SU-DHL-6 (cell line): ENCODE measurements at regions not wholly inside any gene's neighbourhood (a gene's known extent, or its start where the extent isn't known, plus 50 kb on each side); places are given as distances from the start of the nearest gene placed in this dataset.

ENCODE experiments used
- H2AFZ ChIP-seq: fragments of 200-600 bp; sonication (generic); 2 replicates; pipeline ENCODE4 v1.6.1; 2014; ENCODE audit warnings: low read depth, mild to moderate bottlenecking, moderate library complexity, mixed read lengths, antibody characterized with exemption, low read length; ENCODE audit not compliant: severe bottlenecking
- H3F3A ChIP-seq: fragments of 200-600 bp; shearing (Covaris generic); 2 replicates; pipeline ENCODE4 v1.6.0; 2016; ENCODE audit warnings: antibody characterized with exemption, mild to moderate bottlenecking; ENCODE audit not compliant: insufficient read depth
- H3K27ac ChIP-seq: fragments of 200-600 bp; sonication (generic); 2 replicates; pipeline ENCODE4 v1.5.1; 2016; ENCODE audit warnings: low read depth, mild to moderate bottlenecking, low read length, moderate library complexity, mixed read lengths
- H3K27me3 ChIP-seq: fragments of 200-600 bp; sonication (generic), shearing (Covaris generic); 2 replicates; pipeline ENCODE4 v1.6.0; 2014; ENCODE audit warnings: mild to moderate bottlenecking, low read length
- H3K36me3 ChIP-seq: fragments of 200-600 bp; sonication (generic); 2 replicates; pipeline ENCODE4 v1.6.1; 2014; ENCODE audit warnings: mild to moderate bottlenecking, low read length, mixed read lengths
- H3K4me2 ChIP-seq: fragments of 300-600, 200-600 bp; shearing (Covaris generic), sonication (generic); 2 replicates; pipeline ENCODE4 v1.6.0; 2014; ENCODE audit warnings: low read length, low read depth, mild to moderate bottlenecking; ENCODE audit not compliant: poor library complexity, severe bottlenecking
- H3K4me3 ChIP-seq: fragments of 200-600 bp; sonication (generic); 2 replicates; pipeline ENCODE4 v1.5.1; 2014; ENCODE audit warnings: antibody characterized with exemption, low read length, mild to moderate bottlenecking, mixed read lengths; ENCODE audit not compliant: insufficient read depth, poor library complexity, severe bottlenecking
- H3K79me2 ChIP-seq: fragments of 200-600 bp; sonication (generic); 2 replicates; pipeline ENCODE4 v1.6.1; 2014; ENCODE audit warnings: mild to moderate bottlenecking, low read length, moderate library complexity; ENCODE audit not compliant: insufficient read depth
- H3K9ac ChIP-seq: fragments of 200-600 bp; sonication (generic); 2 replicates; pipeline ENCODE4 v1.7.0; 2014; ENCODE audit warnings: mild to moderate bottlenecking, low read length
- H3K9me2 ChIP-seq: fragments of 200-600 bp; sonication (generic); replicated peaks from 2 replicates; pipeline ENCODE4 v1.6.1; 2014; ENCODE audit warnings: low read length; ENCODE audit not compliant: insufficient read depth
- H3K9me3 ChIP-seq: fragments of 200-600 bp; sonication (generic); 2 replicates; pipeline ENCODE4 v1.6.1; 2014; ENCODE audit warnings: low read length, mixed read lengths; ENCODE audit not compliant: insufficient read depth
- H4K20me1 ChIP-seq: fragments of 200-600 bp; sonication (generic); 2 replicates; pipeline ENCODE4 v1.6.1; 2014; ENCODE audit warnings: low read depth, mild to moderate bottlenecking, antibody characterized with exemption, low read length, moderate library complexity, mixed read lengths
- CTCF ChIP-seq: fragments of 200-600 bp; sonication (generic); IDR thresholded peaks from one replicate; pipeline ENCODE4 v1.5.1; 2017; ENCODE audit warnings: antibody characterized with exemption, mild to moderate bottlenecking, low read length, moderate library complexity; ENCODE audit not compliant: insufficient read depth, poor library complexity, severe bottlenecking
- EZH2phosphoT487 ChIP-seq: fragments of 200-600 bp; sonication (generic), shearing (Covaris generic); conservative IDR thresholded peaks from 2 replicates; pipeline ENCODE4 v1.6.1; 2018; ENCODE audit warnings: mild to moderate bottlenecking, antibody characterized with exemption, low read length, moderate library complexity, mixed read lengths

GRCh38 chr10:15430969-15431771 is 60.1 kb upstream of the FAM171A1 start:
- Histone ChIP-seq H4K20me1 (no peaks in the 10 kb centered on the region), H3K9me2 (no peaks in the 10 kb centered on the region), H3K27me3 (no peaks in the 10 kb centered on the region), H3K27ac (no peak overlapping the region), H3K4me2 (no peak overlapping the region), H3K9ac (no peak overlapping the region), H2AFZ (no peak overlapping the region), H3K36me3 (no peaks in the 10 kb centered on the region), H3K4me3 (no peak overlapping the region), H3K9me3 (no peaks in the 10 kb centered on the region), H3F3A (no peaks in the 10 kb centered on the region), H3K79me2 (no peaks in the 10 kb centered on the region)
- TF ChIP-seq CTCF (no peak), EZH2phosphoT487 (no peak)

GRCh38 chr10:15428681-15429080 is 57.6 kb upstream of the FAM171A1 start:
- no peaks in the 10 kb centered on the region for H3K27me3 ChIP-seq
- no peak overlapping the region for H3K27ac ChIP-seq
- H3K9ac ChIP-seq = no peak overlapping the region
- H3K9me3 ChIP-seq = no peaks in the 10 kb centered on the region
- H3K4me3 ChIP-seq = no peak overlapping the region
- no peaks in the 10 kb centered on the region for H3K79me2 ChIP-seq
- H3K4me2 ChIP-seq = no peak overlapping the region
- H3K9me2 ChIP-seq = no peaks in the 10 kb centered on the region
- H2AFZ ChIP-seq = no peak overlapping the region
- H3F3A ChIP-seq = no peaks in the 10 kb centered on the region
- H4K20me1 ChIP-seq = no peaks in the 10 kb centered on the region
- TF ChIP-seq EZH2phosphoT487 = no peak
- no peak for TF ChIP-seq CTCF
- no peaks in the 10 kb centered on the region for H3K36me3 ChIP-seq

- Histone ChIP-seq H3K27me3 (no peaks in the 10 kb centered on the region), H3K4me2 (no peak overlapping the region), H4K20me1 (no peaks in the 10 kb centered on the region), H3K9me3 (no peaks in the 10 kb centered on the region), H3K9me2 (no peaks in the 10 kb centered on the region), H3K36me3 (no peaks in the 10 kb centered on the region), H3K4me3 (no peak overlapping the region), H3F3A (no peaks in the 10 kb centered on the region), H2AFZ (no peak overlapping the region), H3K27ac (no peak overlapping the region), H3K79me2 (no peaks in the 10 kb centered on the region), H3K9ac (no peak overlapping the region)
- TF ChIP-seq CTCF (peak; percentile 53), EZH2phosphoT487 (no peak)
Measured at GRCh38 chr10:15427843-15428414, 56.8 kb upstream of the FAM171A1 start.
